ENCODE measurements at regions not wholly inside any gene's neighbourhood (a gene's known extent, or its start where the extent isn't known, plus 50 kb on each side); places are given as distances from the start of the nearest gene placed in this dataset.
"Not testable (repeated sequence)": the region's sequence is repeated elsewhere in the genome, so short reads cannot be mapped to it uniquely, and the experiment has no call there.

DNA sequence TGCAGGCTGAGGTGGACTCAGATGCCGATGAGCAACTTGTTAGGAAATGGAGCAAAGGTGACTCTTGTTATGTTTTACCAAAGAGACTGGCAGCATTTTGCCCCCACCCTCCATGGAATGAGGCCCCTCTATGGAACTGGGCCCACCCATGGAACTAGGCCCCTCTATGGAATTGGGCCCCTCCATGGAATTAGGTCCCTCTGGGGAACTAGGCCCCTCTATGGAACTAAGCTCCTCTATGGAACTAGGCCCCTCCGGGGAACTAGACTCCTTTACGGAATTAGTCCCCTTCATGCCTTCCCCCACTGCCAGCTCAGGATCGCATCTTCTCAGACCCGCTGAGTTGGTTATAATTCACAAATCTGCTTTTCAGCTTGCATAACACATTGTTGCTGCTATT, 144.9 kb downstream of the THBS2 start:
- in situ Hi-C loops (cut with MboI; ENCODE audit: low pct_unique_long_range_greater_than_20kb, low sequenced_read_pairs, unreplicated experiment) = no loop called here
- no peak for DNase-seq (ENCODE audit: low spot score)
- TF ChIP-seq, protein P1, sequence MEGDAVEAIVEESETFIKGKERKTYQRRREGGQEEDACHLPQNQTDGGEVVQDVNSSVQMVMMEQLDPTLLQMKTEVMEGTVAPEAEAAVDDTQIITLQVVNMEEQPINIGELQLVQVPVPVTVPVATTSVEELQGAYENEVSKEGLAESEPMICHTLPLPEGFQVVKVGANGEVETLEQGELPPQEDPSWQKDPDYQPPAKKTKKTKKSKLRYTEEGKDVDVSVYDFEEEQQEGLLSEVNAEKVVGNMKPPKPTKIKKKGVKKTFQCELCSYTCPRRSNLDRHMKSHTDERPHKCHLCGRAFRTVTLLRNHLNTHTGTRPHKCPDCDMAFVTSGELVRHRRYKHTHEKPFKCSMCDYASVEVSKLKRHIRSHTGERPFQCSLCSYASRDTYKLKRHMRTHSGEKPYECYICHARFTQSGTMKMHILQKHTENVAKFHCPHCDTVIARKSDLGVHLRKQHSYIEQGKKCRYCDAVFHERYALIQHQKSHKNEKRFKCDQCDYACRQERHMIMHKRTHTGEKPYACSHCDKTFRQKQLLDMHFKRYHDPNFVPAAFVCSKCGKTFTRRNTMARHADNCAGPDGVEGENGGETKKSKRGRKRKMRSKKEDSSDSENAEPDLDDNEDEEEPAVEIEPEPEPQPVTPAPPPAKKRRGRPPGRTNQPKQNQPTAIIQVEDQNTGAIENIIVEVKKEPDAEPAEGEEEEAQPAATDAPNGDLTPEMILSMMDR (IDR thresholded peaks at IDR 0.05; ENCODE audit: extremely low read depth, insufficient read depth, missing control alignments) = no peak

- no peak for DNase-seq (ENCODE audit: low spot score)
- in situ Hi-C loops (cut with MboI; ENCODE audit: low pct_unique_long_range_greater_than_20kb, low sequenced_read_pairs, unreplicated experiment) = no loop called here
- TF ChIP-seq, protein P1 (IDR thresholded peaks at IDR 0.05; ENCODE audit: extremely low read depth, insufficient read depth, missing control alignments) = no peak
Measured at GRCh38 chr6:169106176-169106575, 147.5 kb downstream of the THBS2 start.

DNA sequence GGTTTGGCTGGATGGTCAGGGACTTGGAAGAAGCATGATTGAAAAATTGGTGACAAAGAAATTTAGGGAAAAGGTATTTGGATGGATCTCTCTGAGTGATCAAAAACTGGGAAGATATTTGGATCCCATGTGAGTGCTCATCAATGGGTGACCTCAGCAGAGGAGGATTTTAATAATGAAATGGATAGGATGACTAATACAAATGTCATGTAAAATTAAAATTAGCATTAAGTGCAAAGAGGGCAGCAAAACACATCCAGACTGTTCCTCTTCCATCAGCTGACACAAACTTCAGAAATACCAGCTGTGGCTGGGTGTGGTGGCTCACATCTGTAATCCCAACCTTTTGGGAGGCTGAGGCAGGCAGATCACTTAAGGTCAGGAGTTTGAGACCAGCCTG, 151.7 kb downstream of the THBS2 start:
- in situ Hi-C loops (cut with MboI; ENCODE audit: low pct_unique_long_range_greater_than_20kb, low sequenced_read_pairs, unreplicated experiment) = no loop called here
- TF ChIP-seq, protein P1 (IDR thresholded peaks at IDR 0.05; ENCODE audit: extremely low read depth, insufficient read depth, missing control alignments) = no peak
- no peak for DNase-seq (ENCODE audit: low spot score)

GRCh38 chr6:169101036-169101805, 152.4 kb downstream of the THBS2 start:
- in situ Hi-C loops (cut with MboI; ENCODE audit: low pct_unique_long_range_greater_than_20kb, low sequenced_read_pairs, unreplicated experiment) = no loop called here

GRCh38 chr6:169099411-169100202, 154.0 kb downstream of the THBS2 start:
- DNase-seq (ENCODE audit: low spot score) = no peak
- in situ Hi-C loops (cut with MboI; ENCODE audit: low pct_unique_long_range_greater_than_20kb, low sequenced_read_pairs, unreplicated experiment) = no loop called here
- TF ChIP-seq, protein P1 (IDR thresholded peaks at IDR 0.05; ENCODE audit: extremely low read depth, insufficient read depth, missing control alignments) = no peak

More at GRCh38 chr6:169101036-169101805, 152.4 kb downstream of the THBS2 start:
- DNase-seq (ENCODE audit: low spot score) = no peak
- TF ChIP-seq, protein P1 (IDR thresholded peaks at IDR 0.05; ENCODE audit: extremely low read depth, insufficient read depth, missing control alignments) = no peak

DNA sequence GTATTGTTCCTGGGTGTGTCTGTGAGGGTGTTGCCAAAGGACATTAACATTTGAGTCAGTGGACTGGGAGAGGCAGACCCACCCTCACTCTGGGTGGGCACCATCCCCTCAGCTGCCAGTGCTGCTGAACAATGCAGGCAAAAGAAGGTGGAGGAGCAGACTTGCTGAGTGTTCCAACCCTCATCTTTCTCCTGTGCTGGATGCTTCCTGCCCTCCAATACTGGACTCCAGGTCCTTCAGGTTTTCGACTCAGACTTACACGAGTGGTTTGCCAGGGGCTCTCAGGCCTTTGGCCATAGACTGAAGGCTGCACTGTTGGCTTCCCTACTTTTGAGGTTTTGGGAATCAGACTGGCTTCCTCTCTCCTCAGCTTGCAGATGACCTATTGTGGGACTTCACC, 155.0 kb downstream of the THBS2 start:
- DNase-seq (ENCODE audit: low spot score); in situ Hi-C loops (cut with MboI; ENCODE audit: low pct_unique_long_range_greater_than_20kb, low sequenced_read_pairs, unreplicated experiment): not testable (repeated sequence)

GRCh38 chr6:169098116-169098515, 155.5 kb downstream of the THBS2 start:
- TF ChIP-seq, protein P1 (IDR thresholded peaks at IDR 0.05; ENCODE audit: extremely low read depth, insufficient read depth, missing control alignments) = no peak
- no peak for DNase-seq (ENCODE audit: low spot score)
- in situ Hi-C loops (cut with MboI; ENCODE audit: low pct_unique_long_range_greater_than_20kb, low sequenced_read_pairs, unreplicated experiment) = no loop called here
